Endodermal cell (in vitro differentiated cells): ENCODE measurements at regions not wholly inside any gene's neighbourhood (a gene's known extent, or its start where the extent isn't known, plus 50 kb on each side); places are given as distances from the start of the nearest gene placed in this dataset.

ENCODE experiments used
- DNase-seq: peaks from one replicate; pipeline ENCODE4 v3.0.0-alpha.2; 2017
- H3K27ac ChIP-seq: 2 replicates; pipeline ENCODE4 v1.5.1; 2013; ENCODE audit warnings: mild to moderate bottlenecking, low read depth, low read length, moderate library complexity
- H3K27me3 ChIP-seq: 2 replicates; pipeline ENCODE4 v1.6.1; 2013; ENCODE audit warnings: mild to moderate bottlenecking, low read length, moderate library complexity; ENCODE audit not compliant: insufficient read depth, control insufficient read depth, poor library complexity, severe bottlenecking
- H3K36me3 ChIP-seq: 2 replicates; pipeline ENCODE4 v1.7.0; 2013; ENCODE audit warnings: mild to moderate bottlenecking, low read length, moderate library complexity; ENCODE audit not compliant: control insufficient read depth, insufficient read depth
- H3K4me1 ChIP-seq: one replicate; pipeline ENCODE4 v1.7.0; 2013; ENCODE audit warnings: low read length; ENCODE audit not compliant: control insufficient read depth, insufficient read depth
- H3K4me3 ChIP-seq: 2 replicates; pipeline ENCODE4 v1.5.1; 2013; ENCODE audit warnings: mild to moderate bottlenecking, low read length, moderate library complexity
- H3K9ac ChIP-seq: 2 replicates; pipeline ENCODE4 v1.6.1; 2013; ENCODE audit warnings: mild to moderate bottlenecking, low read length, moderate library complexity; ENCODE audit not compliant: poor library complexity, severe bottlenecking; ENCODE audit errors: extremely low read depth
- H3K9me3 ChIP-seq: 2 replicates; pipeline ENCODE4 v1.6.1; 2013; ENCODE audit warnings: mild to moderate bottlenecking, low read length, moderate library complexity; ENCODE audit not compliant: control insufficient read depth
- H3K27ac Mint-ChIP-seq: 2 replicates; pipeline ENCODE4 v1.8.0; 2020; ENCODE audit warnings: mixed read lengths
- H3K27me3 Mint-ChIP-seq: 2 replicates; pipeline ENCODE4 v1.8.0; 2021; ENCODE audit warnings: mild to moderate bottlenecking, mixed read lengths; ENCODE audit not compliant: insufficient read depth
- H3K36me3 Mint-ChIP-seq: 2 replicates; pipeline ENCODE4 v1.8.0; 2020; ENCODE audit warnings: low read depth, mixed read lengths
- H3K4me1 Mint-ChIP-seq: 2 replicates; pipeline ENCODE4 v1.8.0; 2020; ENCODE audit warnings: mixed read lengths
- H3K4me3 Mint-ChIP-seq: 2 replicates; pipeline ENCODE4 v1.8.0; 2020; ENCODE audit warnings: mild to moderate bottlenecking, moderate library complexity, mixed read lengths
- H3K9me3 Mint-ChIP-seq: 2 replicates; pipeline ENCODE4 v1.8.0; 2020; ENCODE audit warnings: mild to moderate bottlenecking, mixed read lengths
- WGBS, 2 experiments: methylation state at CpG; one replicate each; pipeline versions ENCODE4 v1.1.5 to v1.1.7; 2013; ENCODE audit warnings: missing lambda C conversion rate in 2 of 2, mixed read lengths in 1 of 2; ENCODE audit not compliant: insufficient coverage in 1 of 2, insufficient read length in 1 of 2; 5-methylcytosine and 5-hydroxymethylcytosine counted together
- TF ChIP-seq, protein P1 (sequence below): fragments of 200-600 bp; sonication (generic); conservative IDR thresholded peaks from 2 replicates; pipeline ENCODE4 v1.5.0; 2021; ENCODE audit warnings: antibody characterized with exemption, mild to moderate bottlenecking

GRCh38 chr2:118709786-118710185 lies 137.7 kb downstream of the EN1 start:
- H3K4me3 Mint-ChIP-seq = no peak overlapping the region
- H3K27me3 Mint-ChIP-seq = peaks cover 3% of the 10 kb centered on the region
- no peaks in the 10 kb centered on the region for H3K4me1 ChIP-seq
- DNase-seq = peak; percentile 1
- H3K9ac ChIP-seq = no peak overlapping the region
- H3K4me1 Mint-ChIP-seq = peaks cover 29% of the 10 kb centered on the region
- H3K36me3 ChIP-seq = no peaks in the 10 kb centered on the region
- no peak overlapping the region for H3K27ac ChIP-seq
- H3K27ac Mint-ChIP-seq = no peak overlapping the region
- H3K27me3 ChIP-seq = no peaks in the 10 kb centered on the region
- no peaks in the 10 kb centered on the region for H3K36me3 Mint-ChIP-seq
- H3K4me3 ChIP-seq = no peak overlapping the region
- TF ChIP-seq, protein P1, sequence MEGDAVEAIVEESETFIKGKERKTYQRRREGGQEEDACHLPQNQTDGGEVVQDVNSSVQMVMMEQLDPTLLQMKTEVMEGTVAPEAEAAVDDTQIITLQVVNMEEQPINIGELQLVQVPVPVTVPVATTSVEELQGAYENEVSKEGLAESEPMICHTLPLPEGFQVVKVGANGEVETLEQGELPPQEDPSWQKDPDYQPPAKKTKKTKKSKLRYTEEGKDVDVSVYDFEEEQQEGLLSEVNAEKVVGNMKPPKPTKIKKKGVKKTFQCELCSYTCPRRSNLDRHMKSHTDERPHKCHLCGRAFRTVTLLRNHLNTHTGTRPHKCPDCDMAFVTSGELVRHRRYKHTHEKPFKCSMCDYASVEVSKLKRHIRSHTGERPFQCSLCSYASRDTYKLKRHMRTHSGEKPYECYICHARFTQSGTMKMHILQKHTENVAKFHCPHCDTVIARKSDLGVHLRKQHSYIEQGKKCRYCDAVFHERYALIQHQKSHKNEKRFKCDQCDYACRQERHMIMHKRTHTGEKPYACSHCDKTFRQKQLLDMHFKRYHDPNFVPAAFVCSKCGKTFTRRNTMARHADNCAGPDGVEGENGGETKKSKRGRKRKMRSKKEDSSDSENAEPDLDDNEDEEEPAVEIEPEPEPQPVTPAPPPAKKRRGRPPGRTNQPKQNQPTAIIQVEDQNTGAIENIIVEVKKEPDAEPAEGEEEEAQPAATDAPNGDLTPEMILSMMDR = no peak
- H3K9me3 Mint-ChIP-seq = no peaks in the 10 kb centered on the region
- WGBS, 2 experiments = 86 to 100% methylated on average over 2 to 3 of the region's 3 CpGs
- no peaks in the 10 kb centered on the region for H3K9me3 ChIP-seq

DNA sequence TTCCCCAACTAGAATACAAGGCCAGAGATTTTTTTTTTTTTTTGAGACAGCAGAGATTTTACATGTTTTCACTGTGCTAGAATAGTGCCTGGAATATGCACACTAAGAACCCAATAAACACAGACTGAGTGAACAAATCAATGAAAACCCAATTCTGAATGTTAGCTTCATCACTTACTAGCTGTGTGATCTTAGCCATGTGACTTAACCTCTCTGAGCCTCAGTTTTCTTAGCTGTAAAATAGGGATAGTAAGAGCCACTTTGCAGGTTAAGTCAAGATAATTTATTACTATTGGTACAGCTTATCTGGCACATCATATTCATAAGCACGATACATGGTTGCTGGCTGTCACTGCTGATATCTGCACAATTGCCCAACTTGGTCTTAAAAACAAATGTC lies 140.6 kb downstream of the EN1 start:
- H3K4me1 Mint-ChIP-seq = peaks cover 29% of the 10 kb centered on the region
- WGBS, 2 experiments = 90% methylated on average over 1 of the region's 1 CpG; no CpG with 5 or more reads in 1 of the 2 experiments
- no peak overlapping the region for H3K4me3 ChIP-seq
- peaks cover 14% of the 10 kb centered on the region for H3K27me3 Mint-ChIP-seq
- DNase-seq = no peak
- no peaks in the 10 kb centered on the region for H3K9me3 ChIP-seq
- no peaks in the 10 kb centered on the region for H3K9me3 Mint-ChIP-seq
- H3K36me3 ChIP-seq = no peaks in the 10 kb centered on the region
- no peaks in the 10 kb centered on the region for H3K36me3 Mint-ChIP-seq
- no peak overlapping the region for H3K27ac ChIP-seq
- no peak overlapping the region for H3K4me3 Mint-ChIP-seq
- H3K27ac Mint-ChIP-seq = no peak overlapping the region
- H3K27me3 ChIP-seq = no peaks in the 10 kb centered on the region
- TF ChIP-seq, protein P1 = no peak
- H3K4me1 ChIP-seq = no peaks in the 10 kb centered on the region
- H3K9ac ChIP-seq = no peak overlapping the region

- H3K27me3 ChIP-seq = no peaks in the 10 kb centered on the region
- Mint-ChIP-seq H3K4me3 (no peak overlapping the region), H3K4me1 (peaks cover 28% of the 10 kb centered on the region), H3K27me3 (peaks cover 12% of the 10 kb centered on the region), H3K9me3 (no peaks in the 10 kb centered on the region), H3K27ac (no peak overlapping the region), H3K36me3 (no peaks in the 10 kb centered on the region)
- no peak overlapping the region for H3K27ac ChIP-seq
- peak; percentile 41 for DNase-seq
- WGBS, 2 experiments = 83 to 86% methylated on average over 4 of the region's 4 CpGs
- H3K4me3 ChIP-seq = no peak overlapping the region
- no peaks in the 10 kb centered on the region for H3K36me3 ChIP-seq
- TF ChIP-seq, protein P1 = no peak
- H3K4me1 ChIP-seq = no peaks in the 10 kb centered on the region
- no peaks in the 10 kb centered on the region for H3K9me3 ChIP-seq
- H3K9ac ChIP-seq = no peak overlapping the region
Measured at GRCh38 chr2:118706371-118706770, 141.1 kb downstream of the EN1 start.
